OCI-LY3 (cell line): ENCODE measurements at regions not wholly inside any gene's neighbourhood (a gene's known extent, or its start where the extent isn't known, plus 50 kb on each side); places are given as distances from the start of the nearest gene placed in this dataset.

ENCODE experiments used
- H2AFZ ChIP-seq: fragments of 200-600, 300-600 bp; shearing (Covaris generic); 2 replicates; pipeline ENCODE4 v1.6.0; 2014; ENCODE audit warnings: antibody characterized with exemption, low read depth, low read length
- H3K27ac ChIP-seq: fragments of 200-600, 300-600 bp; sonication (generic); 2 replicates; pipeline ENCODE4 v1.5.1; 2014; ENCODE audit warnings: mild to moderate bottlenecking, low read length, moderate library complexity, mixed read lengths
- H3K27me3 ChIP-seq: fragments of 200-600, 300-600 bp; sonication (generic); 2 replicates; pipeline ENCODE4 v1.6.1; 2014; ENCODE audit warnings: low read depth, low read length, mixed read lengths
- H3K36me3 ChIP-seq: fragments of 200-600, 300-600 bp; sonication (generic); replicated peaks from 2 replicates; pipeline ENCODE3; 2014; ENCODE audit warnings: low read depth, low read length, mixed read lengths
- H3K4me1 ChIP-seq: fragments of 300-600, 200-600 bp; sonication (generic); 2 replicates; pipeline ENCODE4 v1.6.1; 2014; ENCODE audit warnings: low read length, mixed read lengths
- H3K4me2 ChIP-seq: fragments of 200-600, 300-600 bp; sonication (generic); 2 replicates; pipeline ENCODE4 v1.6.1; 2014; ENCODE audit warnings: low read length, mixed read lengths
- H3K4me3 ChIP-seq: fragments of 300-600, 200-600 bp; sonication (generic); 2 replicates; pipeline ENCODE4 v1.5.1; 2014; ENCODE audit warnings: antibody characterized with exemption, mild to moderate bottlenecking, low read length, moderate library complexity
- H3K79me2 ChIP-seq: fragments of 300-600, 200-600 bp; shearing (Covaris generic); 2 replicates; pipeline ENCODE4 v1.6.1; 2014; ENCODE audit warnings: mild to moderate bottlenecking, low read length, mixed read lengths
- H3K9ac ChIP-seq: fragments of 300-600, 200-600 bp; shearing (Covaris generic); 2 replicates; pipeline ENCODE4 v1.6.0; 2014; ENCODE audit warnings: mild to moderate bottlenecking, low read length, moderate library complexity
- H3K9me3 ChIP-seq: fragments of 200-600, 300-600 bp; shearing (Covaris generic); 2 replicates; pipeline ENCODE4 v1.6.1; 2014; ENCODE audit warnings: low read length, mixed read lengths; ENCODE audit not compliant: insufficient read depth
- H4K20me1 ChIP-seq: fragments of 200-600, 300-600 bp; sonication (generic); 2 replicates; pipeline ENCODE4 v1.6.1; 2016; ENCODE audit warnings: low read length, mixed read lengths; ENCODE audit not compliant: insufficient read depth
- CTCF ChIP-seq: fragments of 200-600, 300-600 bp; sonication (generic); IDR thresholded peaks from 2 replicates; pipeline ENCODE4 v1.5.1; 2014; ENCODE audit warnings: antibody characterized with exemption, low read length, low read depth
- EZH2phosphoT487 ChIP-seq: fragments of 200-600 bp; shearing (Covaris generic); IDR thresholded peaks from 2 replicates; pipeline ENCODE4 v1.6.1; 2018; ENCODE audit warnings: antibody characterized with exemption, mixed run types, low read depth

- no peaks in the 10 kb centered on the region for H3K9me3 ChIP-seq
- no peaks in the 10 kb centered on the region for H3K27me3 ChIP-seq
- H3K36me3 ChIP-seq, result no peaks in the 10 kb centered on the region
- no peak overlapping the region for H2AFZ ChIP-seq
- no peaks in the 10 kb centered on the region for H3K79me2 ChIP-seq
- no peaks in the 10 kb centered on the region for H3K4me1 ChIP-seq
- H3K9ac ChIP-seq, result no peak overlapping the region
- no peak overlapping the region for H3K4me2 ChIP-seq
- H3K27ac ChIP-seq, result no peak overlapping the region
- no peak overlapping the region for H3K4me3 ChIP-seq
- TF ChIP-seq CTCF (no peak), EZH2phosphoT487 (no peak)
- H4K20me1 ChIP-seq, result no peaks in the 10 kb centered on the region
Measured at GRCh38 chrX:107507093-107507743, 57.8 kb downstream of the FRMPD3 start.

DNA sequence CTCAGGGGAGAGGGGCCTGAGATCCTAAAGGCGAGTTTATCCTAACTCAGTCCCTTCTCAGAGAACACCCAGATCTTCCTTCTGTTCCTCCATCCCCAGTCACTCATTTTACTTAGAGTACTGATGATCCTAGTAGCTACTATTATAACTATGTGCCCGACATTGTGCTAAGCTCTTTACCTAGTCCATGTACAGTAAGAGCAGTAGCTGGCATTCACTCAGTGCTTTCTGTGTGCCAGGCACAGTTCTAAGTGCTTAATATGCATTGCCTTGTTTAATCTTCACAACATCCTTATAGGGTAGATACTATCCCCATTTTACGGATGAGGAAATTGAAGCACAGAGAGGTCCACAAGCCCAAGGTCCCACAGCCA, 58.3 kb downstream of the FRMPD3 start:
- H3K27ac ChIP-seq, result no peak overlapping the region
- no peaks in the 10 kb centered on the region for H3K9me3 ChIP-seq
- TF ChIP-seq EZH2phosphoT487 (no peak), CTCF (no peak)
- H4K20me1 ChIP-seq, result no peaks in the 10 kb centered on the region
- no peaks in the 10 kb centered on the region for H3K27me3 ChIP-seq
- no peaks in the 10 kb centered on the region for H3K4me1 ChIP-seq
- no peak overlapping the region for H2AFZ ChIP-seq
- H3K9ac ChIP-seq, result no peak overlapping the region
- no peaks in the 10 kb centered on the region for H3K79me2 ChIP-seq
- H3K36me3 ChIP-seq, result no peaks in the 10 kb centered on the region
- no peak overlapping the region for H3K4me2 ChIP-seq
- no peak overlapping the region for H3K4me3 ChIP-seq

- Histone ChIP-seq H2AFZ (no peak overlapping the region), H3K79me2 (no peaks in the 10 kb centered on the region), H3K27ac (no peak overlapping the region), H4K20me1 (no peaks in the 10 kb centered on the region), H3K27me3 (no peaks in the 10 kb centered on the region), H3K36me3 (no peaks in the 10 kb centered on the region), H3K9me3 (no peaks in the 10 kb centered on the region), H3K4me1 (no peaks in the 10 kb centered on the region), H3K4me3 (no peak overlapping the region), H3K4me2 (no peak overlapping the region), H3K9ac (no peak overlapping the region)
- no peak for TF ChIP-seq EZH2phosphoT487
- no peak for TF ChIP-seq CTCF
Measured at GRCh38 chrX:107508925-107509324, 59.5 kb downstream of the FRMPD3 start.

GRCh38 chrX:107514944-107515343, 65.5 kb downstream of the FRMPD3 start:
- no peak overlapping the region for H3K4me3 ChIP-seq
- no peak for TF ChIP-seq CTCF
- no peaks in the 10 kb centered on the region for H4K20me1 ChIP-seq
- no peaks in the 10 kb centered on the region for H3K79me2 ChIP-seq
- H3K4me1 ChIP-seq, result no peaks in the 10 kb centered on the region
- no peak overlapping the region for H3K9ac ChIP-seq
- H3K27me3 ChIP-seq, result no peaks in the 10 kb centered on the region
- no peaks in the 10 kb centered on the region for H3K9me3 ChIP-seq
- H3K27ac ChIP-seq, result no peak overlapping the region
- no peaks in the 10 kb centered on the region for H3K36me3 ChIP-seq
- H3K4me2 ChIP-seq, result no peak overlapping the region
- H2AFZ ChIP-seq, result no peak overlapping the region
